ENCODE measurements at regions not wholly inside any gene's neighbourhood (a gene's known extent, or its start where the extent isn't known, plus 50 kb on each side); places are given as distances from the start of the nearest gene placed in this dataset.

DNA sequence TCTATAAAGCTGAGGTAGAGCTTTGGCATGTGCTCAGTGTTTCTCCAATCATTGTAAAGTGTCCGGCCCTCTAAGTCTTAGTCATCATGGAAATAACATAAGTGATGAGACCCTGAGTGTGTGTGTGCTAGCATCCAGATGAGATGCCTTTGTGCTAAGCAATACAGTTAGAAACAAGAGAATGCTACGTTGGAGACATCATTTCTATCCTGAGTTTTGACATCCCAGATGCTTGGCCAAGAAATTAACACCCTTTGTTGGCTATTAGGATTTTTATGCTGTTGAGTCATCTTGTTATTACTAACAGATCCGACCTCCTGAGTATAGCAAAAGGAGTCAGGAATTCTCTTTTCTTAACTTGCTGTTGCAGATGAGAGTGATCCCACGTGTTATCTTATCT lies 508.0 kb downstream of the GADD45G start:
- TF ChIP-seq CTCF (IDR thresholded peaks at IDR 0.05; ENCODE audit: low read length, missing control alignments), result no peak
- no peak for DNase-seq (ENCODE audit: low read depth)
- H3K4me3 ChIP-seq (replicated peaks; ENCODE audit: low read depth, low read length), result no peak overlapping the region

GRCh38 chr9:90114641-90115425 lies 510.0 kb downstream of the GADD45G start:
- no peak for DNase-seq (ENCODE audit: low read depth)
- TF ChIP-seq CTCF (IDR thresholded peaks at IDR 0.05; ENCODE audit: low read length, missing control alignments), result no peak
- H3K4me3 ChIP-seq (replicated peaks; ENCODE audit: low read depth, low read length), result no peak overlapping the region

DNA sequence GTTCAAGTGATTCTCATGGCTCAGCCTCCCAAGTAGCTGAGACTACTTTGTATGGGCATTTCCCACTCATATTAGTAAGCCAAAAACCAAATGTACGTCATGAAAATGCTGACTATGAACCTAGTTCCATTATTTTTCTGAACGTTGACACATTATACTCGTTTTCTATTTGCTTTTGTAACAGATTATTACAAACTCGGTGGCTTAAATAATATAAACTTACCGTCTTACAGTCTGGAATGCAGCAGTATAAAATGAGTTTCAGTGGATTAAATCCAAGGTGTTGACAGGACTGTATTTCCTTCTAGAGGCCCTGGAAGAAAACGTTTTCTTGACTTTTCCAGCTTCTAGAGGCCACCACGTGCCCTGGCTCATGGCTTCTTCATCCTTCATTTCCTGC lies 517.0 kb downstream of the GADD45G start:
- DNase-seq (ENCODE audit: low read depth), result no peak
- no peak overlapping the region for H3K4me3 ChIP-seq (replicated peaks; ENCODE audit: low read depth, low read length)
- TF ChIP-seq CTCF (IDR thresholded peaks at IDR 0.05; ENCODE audit: low read length, missing control alignments), result no peak

- TF ChIP-seq CTCF (IDR thresholded peaks at IDR 0.05; ENCODE audit: low read length, missing control alignments), result no peak
- H3K4me3 ChIP-seq (replicated peaks; ENCODE audit: low read depth, low read length), result no peak overlapping the region
- DNase-seq (ENCODE audit: low read depth), result no peak
These were observed 517.7 kb downstream of the DIRAS2 start for GRCh38 chr9:90124961-90125360.

DNA sequence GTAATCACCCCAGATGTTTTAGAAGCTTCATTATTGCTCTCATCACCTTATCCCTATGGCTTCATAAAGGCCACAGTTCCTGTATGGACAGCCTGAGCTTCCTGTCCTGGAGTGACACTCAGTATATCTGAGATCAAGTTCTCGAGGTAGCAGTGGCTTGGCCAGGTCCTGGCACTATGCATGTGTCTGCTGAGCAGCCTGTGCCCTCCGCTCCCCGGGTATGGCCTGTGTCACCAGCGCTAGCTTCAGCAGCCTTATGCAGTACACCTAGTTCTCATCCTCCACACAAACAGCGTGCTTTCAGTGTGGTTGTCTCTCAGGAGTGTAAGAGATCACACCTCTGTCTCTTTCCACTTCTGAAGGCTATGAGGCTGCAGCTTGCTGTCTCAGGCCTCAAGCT lies 514.7 kb downstream of the DIRAS2 start:
- DNase-seq (ENCODE audit: low read depth), result no peak
- no peak overlapping the region for H3K4me3 ChIP-seq (replicated peaks; ENCODE audit: low read depth, low read length)
- TF ChIP-seq CTCF (IDR thresholded peaks at IDR 0.05; ENCODE audit: low read length, missing control alignments), result no peak

GRCh38 chr9:90128587-90129190 lies 513.9 kb downstream of the DIRAS2 start:
- no peak for TF ChIP-seq CTCF (IDR thresholded peaks at IDR 0.05; ENCODE audit: low read length, missing control alignments)
- H3K4me3 ChIP-seq (replicated peaks; ENCODE audit: low read depth, low read length), result no peak overlapping the region
- no peak for DNase-seq (ENCODE audit: low read depth)

GRCh38 chr9:90129446-90129845 lies 513.2 kb downstream of the DIRAS2 start:
- no peak overlapping the region for H3K4me3 ChIP-seq (replicated peaks; ENCODE audit: low read depth, low read length)
- DNase-seq (ENCODE audit: low read depth), result no peak
- TF ChIP-seq CTCF (IDR thresholded peaks at IDR 0.05; ENCODE audit: low read length, missing control alignments), result no peak
